ENCODE measurements at regions not wholly inside any gene's neighbourhood (a gene's known extent, or its start where the extent isn't known, plus 50 kb on each side); places are given as distances from the start of the nearest gene placed in this dataset.
"Not testable (repeated sequence)": the region's sequence is repeated elsewhere in the genome, so short reads cannot be mapped to it uniquely, and the experiment has no call there.

- not testable (repeated sequence) for DNase-seq (ENCODE audit: low spot score)
These were observed 269.4 kb upstream of the FRG2C start for GRCh38 chr3:75394562-75395360.

- DNase-seq (ENCODE audit: low spot score) = no peak
These were observed 268.4 kb upstream of the FRG2C start for GRCh38 chr3:75395580-75396315.

- no peak for DNase-seq (ENCODE audit: low spot score)
These were observed 267.8 kb upstream of the FRG2C start for GRCh38 chr3:75396316-75396802.

GRCh38 chr3:75397486-75397885, 266.6 kb upstream of the FRG2C start:
- not testable (repeated sequence) for DNase-seq (ENCODE audit: low spot score)

GRCh38 chr3:75422101-75422945, 241.8 kb upstream of the FRG2C start:
- not testable (repeated sequence) for DNase-seq (ENCODE audit: low spot score)

GRCh38 chr3:75425379-75425778, 238.7 kb upstream of the FRG2C start:
- DNase-seq (ENCODE audit: low spot score) = not testable (repeated sequence)

- DNase-seq (ENCODE audit: low spot score) = not testable (repeated sequence)
These were observed 236.6 kb upstream of the FRG2C start for GRCh38 chr3:75427486-75427885.

- DNase-seq (ENCODE audit: low spot score) = not testable (repeated sequence)
These were observed 236.2 kb upstream of the FRG2C start for GRCh38 chr3:75427906-75428305.

- DNase-seq (ENCODE audit: low spot score) = peak; percentile 30
These were observed 234.4 kb upstream of the FRG2C start for GRCh38 chr3:75429561-75430220.

- not testable (repeated sequence) for DNase-seq (ENCODE audit: low spot score)
These were observed 233.7 kb upstream of the FRG2C start for GRCh38 chr3:75430406-75430805.

GRCh38 chr3:75431120-75431519, 233.0 kb upstream of the FRG2C start:
- DNase-seq (ENCODE audit: low spot score) = not testable (repeated sequence)

- not testable (repeated sequence) for DNase-seq (ENCODE audit: low spot score)
These were observed 231.7 kb upstream of the FRG2C start for GRCh38 chr3:75432466-75432865.

- DNase-seq (ENCODE audit: low spot score) = not testable (repeated sequence)
These were observed 231.2 kb upstream of the FRG2C start for GRCh38 chr3:75432885-75433284.

- DNase-seq (ENCODE audit: low spot score) = not testable (repeated sequence)
These were observed 230.8 kb upstream of the FRG2C start for GRCh38 chr3:75433295-75433694.

- DNase-seq (ENCODE audit: low spot score) = peak; percentile 7
These were observed 229.7 kb upstream of the FRG2C start for GRCh38 chr3:75434276-75434912.

GRCh38 chr3:75434913-75435793, 229.0 kb upstream of the FRG2C start:
- DNase-seq (ENCODE audit: low spot score) = peak; percentile 90

- DNase-seq (ENCODE audit: low spot score) = peak; percentile 42
These were observed 228.2 kb upstream of the FRG2C start for GRCh38 chr3:75435794-75436400.

- DNase-seq (ENCODE audit: low spot score) = not testable (repeated sequence)
These were observed 223.1 kb upstream of the FRG2C start for GRCh38 chr3:75440986-75441385.

GRCh38 chr3:75444634-75445033, 219.5 kb upstream of the FRG2C start:
- not testable (repeated sequence) for DNase-seq (ENCODE audit: low spot score)
